ENCODE measurements at regions not wholly inside any gene's neighbourhood (a gene's known extent, or its start where the extent isn't known, plus 50 kb on each side); places are given as distances from the start of the nearest gene placed in this dataset.

GRCh38 chr2:102892698-102893310, 131.0 kb downstream of the TMEM182 start:
- Mint-ChIP-seq H3K4me1 (peaks cover 3% of the 10 kb centered on the region; the same call in 1 of the 2 replicates), H3K9me3 (no peaks in the 10 kb centered on the region), H3K4me3 (no peak overlapping the region), H3K27ac (no peak overlapping the region), H3K36me3 (no peaks in the 10 kb centered on the region), H3K27me3 (ENCODE audit: low read depth) (peaks cover 39% of the 10 kb centered on the region)
- peak; percentile 14 for DNase-seq (ENCODE audit: low spot score)
- CTCF ChIA-PET = no interaction called here
- POLR2A ChIA-PET = no interaction called here
- peak; percentile 26; the same call in 1 of the 2 replicates for ATAC-seq
- TF ChIP-seq PREB (CRISPR knock-in tag; IDR thresholded peaks at IDR 0.05; ENCODE audit: borderline replicate concordance) (no peak), ZNF317 (CRISPR knock-in tag; IDR thresholded peaks at IDR 0.05; ENCODE audit: borderline replicate concordance, low read depth) (no peak), JAZF1 (CRISPR knock-in tag; IDR thresholded peaks at IDR 0.05) (no peak), ATF1 (CRISPR knock-in tag; IDR thresholded peaks at IDR 0.05) (no peak), MXD4 (CRISPR knock-in tag; IDR thresholded peaks at IDR 0.05; ENCODE audit: borderline replicate concordance) (no peak), E2F5 (CRISPR knock-in tag; IDR thresholded peaks at IDR 0.05) (no peak), PRDM15 (CRISPR knock-in tag; IDR thresholded peaks at IDR 0.05) (no peak), ZNF671 (CRISPR knock-in tag; IDR thresholded peaks at IDR 0.05) (no peak), NFYB (CRISPR knock-in tag; conservative IDR thresholded peaks at IDR 0.05; ENCODE audit: low read depth) (no peak), CTCF (IDR thresholded peaks at IDR 0.05) (no peak), ZNF532 (CRISPR knock-in tag; IDR thresholded peaks at IDR 0.05; ENCODE audit: borderline replicate concordance) (no peak), MLX (CRISPR knock-in tag; IDR thresholded peaks at IDR 0.05) (no peak), ZNF281 (CRISPR knock-in tag; IDR thresholded peaks at IDR 0.05) (no peak), ZNF138 (CRISPR knock-in tag; conservative IDR thresholded peaks at IDR 0.05) (no peak), NR1H2 (CRISPR knock-in tag; IDR thresholded peaks at IDR 0.05) (no peak), CREM (CRISPR knock-in tag; IDR thresholded peaks at IDR 0.05) (no peak), ZNF263 (CRISPR knock-in tag; IDR thresholded peaks at IDR 0.05; ENCODE audit: low read depth) (no peak), ATF3 (CRISPR knock-in tag; conservative IDR thresholded peaks at IDR 0.05) (no peak), ATF2 (CRISPR knock-in tag; IDR thresholded peaks at IDR 0.05; ENCODE audit: borderline replicate concordance, low read depth) (no peak)

All from WTC11 (cell line).